HG03469 (cell line): ENCODE measurements at regions not wholly inside any gene's neighbourhood (a gene's known extent, or its start where the extent isn't known, plus 50 kb on each side); places are given as distances from the start of the nearest gene placed in this dataset.

Experiments used
- ATAC-seq: cut with Tn5 transposase; IDR thresholded peaks from one replicate; pipeline ENCODE4 v1.9.1; 2021; ENCODE audit warnings: mild to moderate bottlenecking, moderate library complexity, moderate number of reproducible peaks; ENCODE audit not compliant: unreplicated experiment

GRCh38 chr13:105665284-105665683 lies 870.2 kb downstream of the EFNB2 start:
- ATAC-seq, result no peak

- ATAC-seq, result no peak
These were observed 872.3 kb downstream of the EFNB2 start for GRCh38 chr13:105663182-105663581.

GRCh38 chr13:105660561-105660960 lies 874.9 kb downstream of the EFNB2 start:
- no peak for ATAC-seq

- no peak for ATAC-seq
These were observed 877.0 kb downstream of the EFNB2 start for GRCh38 chr13:105658431-105658830.

GRCh38 chr13:105655046-105655445 lies 880.4 kb downstream of the EFNB2 start:
- no peak for ATAC-seq

- ATAC-seq, result no peak
These were observed 891.5 kb downstream of the EFNB2 start for GRCh38 chr13:105643966-105644365.

- ATAC-seq, result no peak
These were observed 892.9 kb downstream of the EFNB2 start for GRCh38 chr13:105642511-105642958.

GRCh38 chr13:105641121-105641520 lies 894.3 kb downstream of the EFNB2 start:
- no peak for ATAC-seq

- ATAC-seq, result no peak
These were observed 897.0 kb downstream of the EFNB2 start for GRCh38 chr13:105638426-105638825.

GRCh38 chr13:105634059-105634458 lies 901.4 kb downstream of the EFNB2 start:
- no peak for ATAC-seq

- no peak for ATAC-seq
These were observed 905.0 kb downstream of the EFNB2 start for GRCh38 chr13:105630431-105630830.

GRCh38 chr13:105627270-105627669 lies 908.2 kb downstream of the EFNB2 start:
- ATAC-seq, result no peak

GRCh38 chr13:105625691-105626090 lies 909.8 kb downstream of the EFNB2 start:
- no peak for ATAC-seq

GRCh38 chr13:105616333-105617075 lies 919.0 kb downstream of the EFNB2 start:
- no peak for ATAC-seq

GRCh38 chr13:105612541-105612940 lies 922.9 kb downstream of the EFNB2 start:
- no peak for ATAC-seq

- ATAC-seq, result no peak
These were observed 924.0 kb downstream of the EFNB2 start for GRCh38 chr13:105611424-105611823.

- ATAC-seq, result no peak
These were observed 927.4 kb downstream of the EFNB2 start for GRCh38 chr13:105608104-105608503.

GRCh38 chr13:105607426-105607825 lies 928.0 kb downstream of the EFNB2 start:
- ATAC-seq, result no peak

- ATAC-seq, result no peak
These were observed 928.4 kb downstream of the EFNB2 start for GRCh38 chr13:105607016-105607415.

- ATAC-seq, result no peak
These were observed 932.3 kb downstream of the EFNB2 start for GRCh38 chr13:105602956-105603670.

- no peak for ATAC-seq
These were observed 935.9 kb downstream of the EFNB2 start for GRCh38 chr13:105599477-105600037.

GRCh38 chr13:105598529-105598928 lies 936.9 kb downstream of the EFNB2 start:
- no peak for ATAC-seq
